NCI-H1105 (cell line): ENCODE measurements at regions not wholly inside any gene's neighbourhood (a gene's known extent, or its start where the extent isn't known, plus 50 kb on each side); places are given as distances from the start of the nearest gene placed in this dataset.
"Not testable (repeated sequence)": the region's sequence is repeated elsewhere in the genome, so short reads cannot be mapped to it uniquely, and the experiment has no call there.

Source experiments
- DNase-seq: peaks from one replicate; lab custom pipeline; 2025; lab: John Stamatoyannopoulos, UW

DNA sequence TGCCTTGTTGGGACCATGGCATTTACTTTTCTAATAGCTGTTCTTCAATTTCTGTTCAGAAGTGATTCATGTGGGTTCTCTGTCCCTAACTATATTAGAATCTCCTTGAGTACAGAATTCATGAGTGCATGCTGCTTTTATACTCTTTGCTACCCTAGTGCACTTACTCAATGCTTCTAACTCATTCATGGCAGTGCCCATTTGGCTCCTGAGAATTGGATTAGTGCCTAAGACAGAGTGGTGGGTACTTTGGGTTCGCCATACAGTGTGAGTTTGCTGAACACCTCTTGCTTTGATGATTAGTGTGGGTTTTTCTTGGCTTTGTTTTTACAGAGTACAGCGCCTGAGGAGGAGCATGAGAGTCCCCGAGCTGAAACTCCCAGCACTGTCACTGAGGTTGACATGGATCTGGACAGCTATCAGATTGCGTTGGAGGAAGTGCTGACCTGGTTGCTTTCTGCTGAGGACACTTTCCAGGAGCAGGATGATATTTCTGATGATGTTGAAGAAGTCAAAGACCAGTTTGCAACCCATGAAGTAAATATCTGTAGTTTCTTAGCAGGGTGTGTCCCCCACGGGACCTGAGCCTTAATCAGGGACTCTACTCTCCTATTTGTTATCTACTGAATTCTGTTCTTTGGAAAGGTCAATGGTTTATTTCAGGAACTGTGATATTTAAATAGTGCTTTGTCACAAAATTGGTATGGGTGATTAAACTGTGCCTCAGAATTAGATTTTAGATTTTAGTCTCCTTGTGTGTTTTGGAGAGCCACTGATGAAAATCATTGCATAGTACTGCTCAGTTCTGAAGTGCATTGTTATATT is 150.7 kb downstream of the UTRN start:
- DNase-seq: no peak

- DNase-seq: no peak
Observed at GRCh38 chr6:144437105-144437504, 152.0 kb downstream of the UTRN start.

GRCh38 chr6:144438103-144438502 is 153.0 kb downstream of the UTRN start:
- no peak for DNase-seq

DNA sequence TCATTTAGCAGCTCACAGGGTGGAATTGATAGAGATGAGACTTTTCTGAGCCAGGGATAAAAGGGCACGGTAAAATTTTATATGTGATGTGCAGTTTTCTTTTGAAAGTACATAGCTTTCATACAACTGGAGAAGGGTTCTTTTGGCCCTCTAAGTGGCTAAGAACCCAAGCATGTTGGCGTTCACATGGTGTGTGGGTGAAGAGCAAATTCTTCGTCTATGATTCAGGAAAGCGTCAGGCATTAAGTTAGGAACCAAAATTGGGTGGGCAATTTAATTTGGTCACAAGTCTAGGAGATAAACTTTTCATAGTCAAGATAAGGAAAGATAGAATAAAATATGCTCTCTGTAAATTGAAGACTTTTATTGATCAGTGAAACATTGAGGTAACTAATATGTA is 153.9 kb downstream of the UTRN start:
- no peak for DNase-seq

- DNase-seq: not testable (repeated sequence)
Observed at GRCh38 chr6:144441801-144442200, 156.7 kb downstream of the UTRN start.

DNA sequence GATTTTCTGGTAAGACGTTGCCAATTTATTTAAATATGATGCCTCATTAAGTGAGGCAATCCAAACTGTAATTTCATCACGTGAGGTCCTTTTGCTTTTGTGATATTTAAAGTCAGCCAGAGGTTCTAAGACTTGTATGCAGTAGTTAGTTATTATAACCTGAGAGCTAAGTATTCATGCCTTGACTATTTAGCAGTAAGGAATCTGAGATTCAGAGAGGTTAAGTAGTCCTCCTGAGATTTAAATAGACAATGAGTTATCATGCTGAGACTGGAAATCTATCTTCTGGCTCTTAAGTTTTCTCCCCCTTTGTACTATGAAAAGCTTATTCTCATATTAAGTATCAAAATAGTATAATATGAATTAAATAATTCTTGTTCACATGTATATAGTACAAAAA is 158.0 kb downstream of the UTRN start:
- no peak for DNase-seq

DNA sequence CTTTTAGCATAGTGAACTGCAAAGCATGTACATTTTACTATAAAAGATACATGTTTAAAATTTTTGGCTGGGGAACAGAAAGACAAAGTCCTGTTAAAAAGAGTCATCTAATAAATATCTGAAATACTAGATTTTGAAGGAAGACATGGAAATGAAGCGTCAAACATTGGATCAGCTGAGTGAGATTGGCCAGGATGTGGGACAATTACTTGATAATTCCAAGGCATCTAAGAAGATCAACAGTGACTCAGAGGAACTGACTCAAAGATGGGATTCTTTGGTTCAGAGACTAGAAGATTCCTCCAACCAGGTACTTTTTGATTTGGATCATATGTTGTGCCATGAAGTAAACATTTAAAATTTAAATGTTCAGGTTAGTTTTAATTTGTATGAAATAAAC is 162.3 kb downstream of the UTRN start:
- no peak for DNase-seq

- no peak for DNase-seq
Observed at GRCh38 chr6:144449218-144449617, 164.1 kb downstream of the UTRN start.

DNA sequence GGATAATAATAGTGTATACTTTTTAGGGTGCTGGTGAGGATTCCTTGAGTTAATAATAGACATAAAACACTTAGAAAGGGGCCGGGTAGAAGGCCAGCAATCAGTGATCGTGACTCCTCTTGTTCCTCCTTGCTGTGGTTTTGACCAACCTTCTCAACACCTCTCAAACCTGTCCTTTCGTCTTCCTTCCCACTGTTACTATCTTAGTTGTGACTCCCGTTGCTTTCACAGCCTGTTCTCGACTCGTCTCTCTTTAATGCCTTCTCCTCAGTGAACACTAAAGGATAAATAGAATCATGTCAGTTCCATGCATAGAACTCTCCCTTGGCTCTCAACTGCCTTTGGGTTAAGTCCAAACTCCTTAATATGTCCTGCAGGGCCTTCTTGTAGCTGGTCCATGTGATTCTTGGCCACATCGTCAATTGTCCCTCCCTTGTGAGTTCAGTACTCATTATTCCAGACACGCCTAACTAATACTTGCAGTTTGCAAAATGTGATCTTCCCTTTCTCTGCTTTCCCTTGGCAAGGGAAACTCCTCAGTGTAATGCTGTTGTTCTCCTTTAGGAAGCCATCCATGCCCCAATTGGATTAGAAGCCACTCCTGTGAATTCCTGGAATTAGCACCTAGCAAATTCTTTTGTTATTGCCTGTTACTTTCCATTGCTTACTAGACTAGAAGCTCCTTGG is 164.9 kb downstream of the UTRN start:
- no peak for DNase-seq

DNA sequence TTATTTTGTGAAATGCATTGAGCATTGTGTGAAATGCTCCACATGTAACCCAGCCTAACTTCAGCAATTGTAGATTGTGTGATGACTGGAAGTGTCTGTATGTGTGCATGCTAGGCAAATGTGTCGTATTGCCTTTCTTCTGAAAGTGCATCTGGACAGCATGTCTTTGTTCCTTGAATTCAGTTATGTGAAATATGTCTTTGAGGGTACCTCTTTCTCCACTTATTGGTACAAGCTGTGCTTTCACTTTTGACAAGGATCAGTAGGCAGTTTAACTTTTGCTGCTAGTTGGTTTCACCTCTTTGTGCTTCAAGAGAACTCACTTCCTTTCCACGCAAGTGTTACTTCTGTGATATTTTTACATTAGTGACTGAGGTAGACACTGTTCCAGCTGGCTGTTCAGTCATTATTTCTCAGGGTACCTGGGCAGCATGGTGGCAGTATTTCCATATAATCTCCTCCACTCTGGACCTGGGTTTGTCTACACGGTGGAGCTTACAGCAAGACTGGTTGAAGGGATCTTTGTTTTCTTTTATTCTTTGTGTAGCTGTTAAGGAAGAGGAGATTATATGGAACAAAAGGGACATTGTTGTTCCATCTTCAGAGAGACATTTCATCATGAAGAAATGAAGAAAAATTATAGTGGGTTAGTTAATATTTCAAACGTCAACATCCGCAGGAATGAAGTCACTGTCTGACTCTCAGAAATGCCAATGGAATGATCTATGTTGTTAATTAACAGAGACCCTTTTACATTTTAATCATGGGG is 175.4 kb downstream of the UTRN start:
- DNase-seq: no peak

- DNase-seq: no peak
Observed at GRCh38 chr6:144462058-144462457, 176.9 kb downstream of the UTRN start.

DNA sequence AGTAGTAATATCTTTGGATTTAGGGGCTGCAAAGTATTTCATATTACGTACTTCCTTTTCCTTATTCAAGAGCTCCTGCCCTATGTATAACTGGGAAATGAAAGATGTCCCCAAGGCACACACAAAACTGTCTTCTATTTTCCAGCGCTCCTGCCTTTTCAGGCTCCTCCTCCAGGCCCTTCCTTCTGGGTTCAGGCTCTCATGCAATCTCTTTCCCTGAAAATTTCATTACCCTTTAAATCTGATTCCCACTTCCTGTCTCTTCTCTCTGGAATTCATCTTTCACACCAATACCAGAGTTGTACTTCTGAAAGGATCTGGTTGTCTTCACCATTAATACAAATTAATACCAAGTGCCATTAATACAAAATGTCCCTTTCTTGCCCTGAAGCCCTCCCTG is 181.6 kb downstream of the UTRN start:
- no peak for DNase-seq

DNA sequence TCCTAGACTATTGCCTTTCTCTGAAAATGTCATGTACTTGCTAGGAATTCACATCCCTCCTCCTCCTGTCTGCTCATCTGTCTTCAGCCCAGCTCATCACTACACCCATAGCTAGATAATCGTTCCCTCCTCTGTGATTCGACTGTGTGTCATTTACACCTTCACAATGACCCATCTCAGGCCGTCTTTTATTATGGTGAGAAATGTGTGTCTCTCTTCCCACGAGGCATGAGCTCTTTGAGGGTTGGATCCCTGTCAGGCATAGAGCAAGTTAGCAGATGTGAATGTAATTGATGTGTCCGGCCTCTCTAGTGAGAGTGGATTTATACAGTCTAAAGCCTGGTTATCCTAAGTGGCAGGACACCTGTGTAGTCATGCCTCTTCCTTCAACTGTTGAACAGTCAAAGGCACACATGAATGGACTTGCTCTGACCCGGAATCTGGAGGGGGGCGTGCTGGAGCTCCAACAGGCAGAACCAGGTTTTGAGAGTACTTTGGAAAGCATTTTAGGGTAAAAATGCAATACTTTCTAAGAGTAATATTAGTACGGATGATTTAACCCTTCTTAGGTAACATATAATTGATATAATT is 182.1 kb downstream of the UTRN start:
- no peak for DNase-seq

DNA sequence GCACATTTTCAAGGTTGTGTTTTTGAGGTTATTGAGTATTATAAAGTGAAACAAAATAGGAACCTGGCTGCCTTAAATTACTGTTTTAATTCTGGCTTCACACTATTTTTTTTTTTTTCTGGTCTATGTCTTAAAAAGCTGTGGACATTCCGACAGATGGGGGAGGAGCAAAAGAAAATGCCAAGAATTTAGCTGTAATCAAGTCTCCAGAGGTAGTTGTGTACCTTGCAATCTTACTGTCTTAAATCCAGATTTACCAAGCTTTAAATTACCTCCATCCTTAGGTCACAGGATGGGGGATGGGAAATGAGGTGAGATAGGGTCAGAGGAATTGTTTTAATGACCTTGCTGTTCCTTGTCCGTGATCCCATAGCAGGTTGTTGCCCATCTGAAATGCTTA is 182.8 kb downstream of the UTRN start:
- DNase-seq: no peak

GRCh38 chr6:144468709-144469108 is 183.6 kb downstream of the UTRN start:
- DNase-seq: no peak

DNA sequence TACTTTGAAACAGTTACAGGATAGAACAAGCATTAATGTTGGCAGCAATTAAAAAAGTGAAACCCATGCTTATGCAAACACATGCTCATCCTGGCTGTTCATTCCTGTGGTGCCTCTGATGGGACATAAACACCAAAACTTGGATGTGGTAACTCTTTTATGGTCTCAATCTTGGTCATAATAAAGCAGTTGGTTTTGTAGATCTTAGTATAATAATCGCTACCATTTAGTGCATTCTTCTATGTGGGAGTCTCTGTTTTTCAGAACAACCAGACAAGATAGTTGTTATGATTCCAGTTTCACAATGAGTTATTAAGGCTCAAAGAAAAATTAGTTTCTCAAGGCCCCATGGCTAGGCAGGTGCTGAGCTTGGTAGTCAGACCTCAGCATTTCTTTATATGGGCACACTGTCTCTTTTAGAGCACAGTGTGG is 184.0 kb downstream of the UTRN start:
- no peak for DNase-seq

GRCh38 chr6:144470201-144470600 is 185.1 kb downstream of the UTRN start:
- not testable (repeated sequence) for DNase-seq

DNA sequence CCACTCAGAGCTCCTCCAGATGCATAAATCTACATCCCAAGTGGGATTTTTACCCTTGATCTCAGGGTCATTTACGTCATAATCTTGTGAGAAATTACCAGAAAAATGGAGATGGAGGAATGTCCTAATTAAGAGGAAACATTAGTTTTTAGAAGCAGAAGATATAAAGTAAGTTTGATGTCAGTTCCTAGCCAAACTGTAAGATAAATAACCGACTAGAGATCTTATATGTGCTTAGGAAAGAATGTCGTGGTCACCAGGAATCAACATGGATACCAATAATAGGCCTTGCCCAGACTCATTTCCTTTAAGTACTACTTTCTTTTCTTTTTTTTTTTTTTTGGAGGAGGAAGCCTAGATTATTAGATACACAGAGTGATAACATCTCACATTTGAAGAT is 186.9 kb downstream of the UTRN start:
- no peak for DNase-seq

GRCh38 chr6:144474290-144474689 is 189.2 kb downstream of the UTRN start:
- no peak for DNase-seq

DNA sequence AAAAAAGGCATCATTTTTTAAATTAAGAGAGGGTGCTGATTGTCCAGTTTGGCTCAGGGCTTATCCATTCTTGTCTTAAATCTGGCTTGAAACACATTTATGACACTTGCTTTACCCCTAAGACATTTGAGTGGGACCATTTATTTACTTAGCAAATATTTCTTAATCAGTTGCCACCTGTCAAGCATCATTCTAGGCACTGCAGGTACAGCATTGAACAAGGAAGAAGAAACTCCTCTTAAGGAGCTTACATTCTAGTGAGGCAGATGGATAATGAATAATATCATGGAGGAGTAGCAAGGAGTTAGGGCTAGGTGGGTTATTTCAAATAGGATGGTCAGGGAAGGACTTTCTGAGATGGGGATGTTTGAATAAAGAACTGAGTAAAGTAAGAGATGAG is 189.8 kb downstream of the UTRN start:
- DNase-seq: no peak

DNA sequence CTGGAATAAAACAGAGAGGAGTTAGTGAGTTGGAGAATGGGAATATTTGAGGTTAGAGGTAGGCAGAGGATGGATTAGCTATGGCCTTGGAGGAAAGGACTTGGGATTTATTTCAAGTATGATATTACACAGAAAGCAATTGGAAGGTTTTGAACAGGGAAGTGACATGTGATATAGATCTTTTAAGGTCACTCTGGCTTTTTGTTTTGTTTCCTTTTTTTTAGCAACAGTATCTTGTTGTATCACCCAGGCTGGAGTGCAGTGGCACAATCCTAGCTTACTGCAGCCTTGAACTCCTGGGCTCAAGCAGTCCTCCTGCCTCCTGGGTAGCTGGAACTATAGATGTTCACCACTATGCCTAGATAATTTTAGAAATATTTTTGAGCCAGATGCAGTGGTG is 190.3 kb downstream of the UTRN start:
- no peak for DNase-seq

GRCh38 chr6:144476286-144476685 is 191.2 kb downstream of the UTRN start:
- DNase-seq: no peak
